HG03097 (cell line): ENCODE measurements at regions not wholly inside any gene's neighbourhood (a gene's known extent, or its start where the extent isn't known, plus 50 kb on each side); places are given as distances from the start of the nearest gene placed in this dataset.

Source experiments
- ATAC-seq: cut with Tn5 transposase; IDR thresholded peaks from one replicate; pipeline ENCODE4 v1.9.1; 2021; ENCODE audit not compliant: unreplicated experiment, low FRiP score

DNA sequence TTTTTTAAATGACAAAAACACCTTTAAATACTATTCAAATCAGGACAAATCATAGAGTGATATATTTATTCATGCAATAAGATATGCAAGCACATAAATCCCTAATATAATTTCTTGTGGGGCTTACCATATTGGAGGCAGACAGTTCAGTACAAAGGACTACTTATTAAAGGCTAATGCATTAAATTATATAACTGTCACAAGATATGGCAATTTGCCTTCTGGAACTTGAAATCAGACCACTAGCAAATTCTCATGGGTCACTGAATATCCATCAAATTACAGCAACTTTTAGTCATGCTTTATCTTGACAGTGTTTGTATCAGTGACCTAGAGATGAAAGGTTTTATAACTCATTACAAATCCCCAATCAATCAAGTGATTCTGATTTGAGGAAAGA lies 54.1 kb upstream of the NCAM2 start:
- no peak for ATAC-seq

- ATAC-seq: no peak
Observed at GRCh38 chr21:20946701-20947100, 51.5 kb upstream of the NCAM2 start.
